ENCODE measurements at regions not wholly inside any gene's neighbourhood (a gene's known extent, or its start where the extent isn't known, plus 50 kb on each side); places are given as distances from the start of the nearest gene placed in this dataset.

GRCh38 chr22:47437636-47438035 is 675.2 kb downstream of the TBC1D22A start:
- Histone ChIP-seq H3K27me3 (ENCODE audit: control insufficient read depth in 1 of 2, insufficient read depth in 2 of 2, low read length in 2 of 2) (peaks cover 0 to 2% of the 10 kb centered on the region in 2 donors), H3K27ac (ENCODE audit: low read length) (no peak overlapping the region), H3K4me3 (ENCODE audit: low read length in 2 of 2) (no peak overlapping the region), H3K4me1 (ENCODE audit: control insufficient read depth, insufficient read depth, low read length) (no peaks in the 10 kb centered on the region), H3K9me3 (ENCODE audit: control insufficient read depth in 2 of 2, low read length in 2 of 2) (peaks cover 0 to 5% of the 10 kb centered on the region in 2 donors), H3K9ac (ENCODE audit: low read length in 2 of 2) (no peak overlapping the region), H3K36me3 (ENCODE audit: control insufficient read depth in 2 of 2, insufficient read depth in 2 of 2, low read length in 2 of 2) (no peaks in the 10 kb centered on the region)

DNA sequence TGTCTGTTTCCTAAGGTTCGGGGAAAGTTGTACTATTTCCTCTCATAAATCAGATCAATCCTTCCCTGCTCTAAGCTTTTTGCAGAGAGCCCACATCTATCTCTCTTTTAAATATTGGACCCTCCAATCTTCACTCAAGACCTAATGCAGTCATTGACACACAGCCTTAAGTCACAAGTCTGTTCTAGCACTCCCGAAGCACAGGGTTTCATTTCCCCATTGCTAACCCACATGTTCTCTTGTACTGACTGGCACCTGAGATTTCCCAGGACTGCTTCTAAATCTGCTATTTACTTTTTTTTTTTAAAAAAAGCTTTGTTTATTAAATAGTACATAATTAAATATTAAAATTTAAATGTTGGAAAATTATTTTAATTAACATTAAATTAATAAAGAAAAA is 674.7 kb downstream of the TBC1D22A start:
- Histone ChIP-seq H3K36me3 (ENCODE audit: control insufficient read depth in 2 of 2, insufficient read depth in 2 of 2, low read length in 2 of 2) (no peaks in the 10 kb centered on the region), H3K4me1 (ENCODE audit: control insufficient read depth, insufficient read depth, low read length) (no peaks in the 10 kb centered on the region), H3K27me3 (ENCODE audit: control insufficient read depth in 1 of 2, insufficient read depth in 2 of 2, low read length in 2 of 2) (peaks cover 0 to 2% of the 10 kb centered on the region in 2 donors), H3K27ac (ENCODE audit: low read length) (no peak overlapping the region), H3K9ac (ENCODE audit: low read length in 2 of 2) (no peak overlapping the region), H3K9me3 (ENCODE audit: control insufficient read depth in 2 of 2, low read length in 2 of 2) (peaks cover 0 to 5% of the 10 kb centered on the region in 2 donors), H3K4me3 (ENCODE audit: low read length in 2 of 2) (no peak overlapping the region)

- Histone ChIP-seq H3K9ac (ENCODE audit: low read length in 2 of 2) (no peak overlapping the region), H3K27ac (ENCODE audit: low read length) (no peak overlapping the region), H3K36me3 (ENCODE audit: control insufficient read depth in 2 of 2, insufficient read depth in 2 of 2, low read length in 2 of 2) (no peaks in the 10 kb centered on the region), H3K4me1 (ENCODE audit: control insufficient read depth, insufficient read depth, low read length) (no peaks in the 10 kb centered on the region), H3K4me3 (ENCODE audit: low read length in 2 of 2) (no peak overlapping the region), H3K27me3 (ENCODE audit: control insufficient read depth in 1 of 2, insufficient read depth in 2 of 2, low read length in 2 of 2) (peaks cover 0 to 2% of the 10 kb centered on the region in 2 donors), H3K9me3 (ENCODE audit: control insufficient read depth in 2 of 2, low read length in 2 of 2) (no peaks in the 10 kb centered on the region)
Observed at GRCh38 chr22:47435826-47436225, 673.4 kb downstream of the TBC1D22A start.

DNA sequence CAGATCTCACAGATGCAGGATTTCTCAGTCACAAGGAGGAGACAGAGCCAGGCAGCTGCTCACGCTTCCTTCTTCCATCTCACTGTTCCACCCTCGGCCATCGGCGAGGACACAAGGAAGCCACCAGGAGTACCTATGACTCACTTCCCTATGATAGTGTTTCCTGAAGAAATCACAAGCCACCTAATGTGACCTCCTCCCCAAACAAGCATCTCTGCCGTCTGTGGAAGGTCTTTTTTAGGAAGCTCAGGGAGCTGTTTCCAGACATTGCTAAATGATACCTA is 672.7 kb downstream of the TBC1D22A start:
- H3K4me3 ChIP-seq (ENCODE audit: low read length in 2 of 2) = no peak overlapping the region
- H3K9me3 ChIP-seq (ENCODE audit: control insufficient read depth in 2 of 2, low read length in 2 of 2) = no peaks in the 10 kb centered on the region
- H3K9ac ChIP-seq (ENCODE audit: low read length in 2 of 2) = no peak overlapping the region

DNA sequence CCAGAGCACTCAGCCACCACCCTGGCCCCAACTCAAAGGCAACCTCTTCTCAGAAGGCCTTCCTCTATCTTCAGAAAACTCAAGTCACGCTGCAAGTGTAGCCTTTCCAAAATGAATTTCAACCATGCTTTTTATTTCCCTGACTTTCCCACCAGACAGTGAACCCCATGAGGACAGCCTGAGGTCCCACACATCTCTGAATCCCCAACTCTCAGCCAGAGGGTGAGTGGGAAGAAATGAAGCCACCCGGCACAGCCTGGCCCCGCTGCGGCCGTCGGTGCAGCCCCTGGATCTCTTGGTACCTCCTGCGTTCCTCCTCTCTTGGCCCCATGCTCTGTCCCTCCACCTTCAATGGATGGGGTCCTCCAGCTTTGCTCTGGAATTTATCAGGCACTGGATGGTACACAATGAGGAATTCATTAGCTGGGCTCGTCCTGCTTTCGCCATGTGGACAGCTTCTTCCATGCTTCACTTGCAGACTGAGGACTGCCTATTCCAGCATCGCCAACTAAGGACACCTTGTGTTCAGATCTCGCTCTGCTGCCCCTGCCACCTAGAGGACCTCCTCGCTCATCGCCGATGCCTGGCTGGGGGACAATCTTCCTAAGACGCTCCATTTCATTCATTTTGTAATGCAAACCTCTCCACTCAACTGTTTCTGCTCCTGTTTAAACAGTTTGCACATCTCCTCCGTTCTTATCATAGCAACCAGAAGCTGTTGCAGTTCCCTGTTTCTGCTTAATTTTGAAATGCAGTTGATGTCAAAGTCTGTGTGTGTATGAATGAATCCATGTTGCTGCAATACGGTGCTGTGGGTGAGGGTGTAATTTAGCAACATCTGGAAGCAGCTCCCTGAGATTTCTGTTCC is 672.1 kb downstream of the TBC1D22A start:
- Histone ChIP-seq H3K4me1 (ENCODE audit: control insufficient read depth, insufficient read depth, low read length) (no peaks in the 10 kb centered on the region), H3K36me3 (ENCODE audit: control insufficient read depth in 2 of 2, insufficient read depth in 2 of 2, low read length in 2 of 2) (no peaks in the 10 kb centered on the region), H3K9ac (ENCODE audit: low read length in 2 of 2) (no peak overlapping the region), H3K27ac (ENCODE audit: low read length) (no peak overlapping the region), H3K27me3 (ENCODE audit: control insufficient read depth in 1 of 2, insufficient read depth in 2 of 2, low read length in 2 of 2) (peaks cover 0 to 2% of the 10 kb centered on the region in 2 donors), H3K4me3 (ENCODE audit: low read length in 2 of 2) (no peak overlapping the region), H3K9me3 (ENCODE audit: control insufficient read depth in 2 of 2, low read length in 2 of 2) (no peaks in the 10 kb centered on the region)

More for the DNA sequence above, 672.7 kb downstream of the TBC1D22A start:
- Histone ChIP-seq H3K4me1 (ENCODE audit: control insufficient read depth, insufficient read depth, low read length) (no peaks in the 10 kb centered on the region), H3K27ac (ENCODE audit: low read length) (no peak overlapping the region), H3K36me3 (ENCODE audit: control insufficient read depth in 2 of 2, insufficient read depth in 2 of 2, low read length in 2 of 2) (no peaks in the 10 kb centered on the region), H3K27me3 (ENCODE audit: control insufficient read depth in 1 of 2, insufficient read depth in 2 of 2, low read length in 2 of 2) (peaks cover 0 to 2% of the 10 kb centered on the region in 2 donors)

DNA sequence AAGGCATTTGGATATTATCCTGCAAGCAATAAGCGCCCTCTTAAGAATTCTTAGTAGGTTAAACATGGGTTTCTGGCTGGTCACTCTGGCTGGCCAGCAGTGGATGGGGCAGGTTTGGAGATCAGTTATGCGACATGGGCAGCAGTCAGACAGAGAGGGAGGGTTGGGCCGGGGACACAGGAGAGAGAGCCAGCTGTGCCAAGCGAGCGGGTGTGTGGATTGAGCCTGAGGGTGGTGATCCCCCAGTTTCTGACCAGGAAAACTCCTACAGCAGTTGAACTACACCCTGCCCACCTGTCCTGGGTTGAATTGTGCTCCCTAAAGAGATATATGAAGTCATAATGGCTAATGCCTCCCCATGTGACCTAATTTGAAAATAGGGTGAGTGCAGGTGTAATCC is 671.2 kb downstream of the TBC1D22A start:
- Histone ChIP-seq H3K9me3 (ENCODE audit: control insufficient read depth in 2 of 2, low read length in 2 of 2) (peaks cover 0 to 3% of the 10 kb centered on the region in 2 donors), H3K4me3 (ENCODE audit: low read length in 2 of 2) (no peak overlapping the region), H3K27me3 (ENCODE audit: control insufficient read depth in 1 of 2, insufficient read depth in 2 of 2, low read length in 2 of 2) (peaks cover 0 to 2% of the 10 kb centered on the region in 2 donors), H3K36me3 (ENCODE audit: control insufficient read depth in 2 of 2, insufficient read depth in 2 of 2, low read length in 2 of 2) (no peaks in the 10 kb centered on the region), H3K4me1 (ENCODE audit: control insufficient read depth, insufficient read depth, low read length) (no peaks in the 10 kb centered on the region), H3K9ac (ENCODE audit: low read length in 2 of 2) (no peak overlapping the region), H3K27ac (ENCODE audit: low read length) (no peak overlapping the region)

- H3K27me3 ChIP-seq (ENCODE audit: control insufficient read depth in 1 of 2, insufficient read depth in 2 of 2, low read length in 2 of 2) = peaks cover 0 to 2% of the 10 kb centered on the region in 2 donors
- H3K27ac ChIP-seq (ENCODE audit: low read length) = no peak overlapping the region
- H3K9me3 ChIP-seq (ENCODE audit: control insufficient read depth in 2 of 2, low read length in 2 of 2) = peaks cover 0 to 3% of the 10 kb centered on the region in 2 donors
- no peaks in the 10 kb centered on the region for H3K4me1 ChIP-seq (ENCODE audit: control insufficient read depth, insufficient read depth, low read length)
- no peak overlapping the region for H3K9ac ChIP-seq (ENCODE audit: low read length in 2 of 2)
- H3K4me3 ChIP-seq (ENCODE audit: low read length in 2 of 2) = no peak overlapping the region
- H3K36me3 ChIP-seq (ENCODE audit: control insufficient read depth in 2 of 2, insufficient read depth in 2 of 2, low read length in 2 of 2) = no peaks in the 10 kb centered on the region
Observed at GRCh38 chr22:47432683-47433082, 670.2 kb downstream of the TBC1D22A start.

- H3K4me3 ChIP-seq (ENCODE audit: low read length in 2 of 2) = no peak overlapping the region
- H3K27ac ChIP-seq (ENCODE audit: low read length) = no peak overlapping the region
- no peaks in the 10 kb centered on the region for H3K36me3 ChIP-seq (ENCODE audit: control insufficient read depth in 2 of 2, insufficient read depth in 2 of 2, low read length in 2 of 2)
- H3K9ac ChIP-seq (ENCODE audit: low read length in 2 of 2) = no peak overlapping the region
- H3K9me3 ChIP-seq (ENCODE audit: control insufficient read depth in 2 of 2, low read length in 2 of 2) = no peaks in the 10 kb centered on the region
- H3K27me3 ChIP-seq (ENCODE audit: control insufficient read depth in 1 of 2, insufficient read depth in 2 of 2, low read length in 2 of 2) = peaks cover 0 to 10% of the 10 kb centered on the region in 2 donors
- H3K4me1 ChIP-seq (ENCODE audit: control insufficient read depth, insufficient read depth, low read length) = no peaks in the 10 kb centered on the region
Observed at GRCh38 chr22:47423861-47424820, 661.7 kb downstream of the TBC1D22A start.

- H3K9me3 ChIP-seq (ENCODE audit: control insufficient read depth in 2 of 2, low read length in 2 of 2) = no peaks in the 10 kb centered on the region
- no peak overlapping the region for H3K9ac ChIP-seq (ENCODE audit: low read length in 2 of 2)
- H3K36me3 ChIP-seq (ENCODE audit: control insufficient read depth in 2 of 2, insufficient read depth in 2 of 2, low read length in 2 of 2) = no peaks in the 10 kb centered on the region
- peaks cover 0 to 10% of the 10 kb centered on the region in 2 donors for H3K27me3 ChIP-seq (ENCODE audit: control insufficient read depth in 1 of 2, insufficient read depth in 2 of 2, low read length in 2 of 2)
- no peak overlapping the region for H3K4me3 ChIP-seq (ENCODE audit: low read length in 2 of 2)
- no peaks in the 10 kb centered on the region for H3K4me1 ChIP-seq (ENCODE audit: control insufficient read depth, insufficient read depth, low read length)
- H3K27ac ChIP-seq (ENCODE audit: low read length) = no peak overlapping the region
Observed at GRCh38 chr22:47423266-47423665, 660.8 kb downstream of the TBC1D22A start.

DNA sequence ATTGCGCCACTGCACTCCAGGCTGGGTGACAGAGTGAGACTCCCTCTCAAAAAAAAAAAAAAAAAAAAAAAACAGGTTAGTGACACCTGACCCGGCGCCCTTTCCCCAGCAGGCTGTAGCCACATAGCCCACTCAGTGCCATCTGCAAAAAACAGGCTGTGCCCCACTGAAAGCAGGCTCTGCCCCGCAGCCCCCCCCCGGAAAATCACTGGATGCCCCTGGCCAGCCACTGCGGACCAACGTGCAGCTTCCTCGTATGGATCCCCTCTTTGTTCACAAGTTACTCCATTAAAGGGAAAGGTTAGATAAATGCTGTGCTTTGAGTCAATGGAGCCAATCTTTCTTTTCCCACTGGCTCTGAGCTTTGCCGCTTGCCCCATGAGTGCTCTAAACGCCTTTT is 660.3 kb downstream of the TBC1D22A start:
- Histone ChIP-seq H3K36me3 (ENCODE audit: control insufficient read depth in 2 of 2, insufficient read depth in 2 of 2, low read length in 2 of 2) (no peaks in the 10 kb centered on the region), H3K4me3 (ENCODE audit: low read length in 2 of 2) (no peak overlapping the region), H3K9ac (ENCODE audit: low read length in 2 of 2) (no peak overlapping the region), H3K27me3 (ENCODE audit: control insufficient read depth in 1 of 2, insufficient read depth in 2 of 2, low read length in 2 of 2) (peaks cover 0 to 10% of the 10 kb centered on the region in 2 donors), H3K4me1 (ENCODE audit: control insufficient read depth, insufficient read depth, low read length) (no peaks in the 10 kb centered on the region), H3K27ac (ENCODE audit: low read length) (no peak overlapping the region), H3K9me3 (ENCODE audit: control insufficient read depth in 2 of 2, low read length in 2 of 2) (no peaks in the 10 kb centered on the region)

Data from stomach smooth muscle (tissue), 2 donors.